Activated B cell treated with CpG ODN at 0.5 μM for 24 hours (primary cell): ENCODE measurements at regions not wholly inside any gene's neighbourhood (a gene's known extent, or its start where the extent isn't known, plus 50 kb on each side); places are given as distances from the start of the nearest gene placed in this dataset.

Experiments
- ATAC-seq: fragments of 200-7000 bp; cut with Tn5 transposase; one replicate; pipeline ENCODE4 v1.10.0; 2021; ENCODE audit warnings: low read depth, mild to moderate bottlenecking, moderate library complexity
- CTCF ChIA-PET: fragments of 350-600 bp; sonication (Branson Sonifier 250); formaldehyde crosslinking; loops from one replicate; lab custom pipeline; 2021; ENCODE audit warnings: antibody characterized with exemption; lab: Charles Lee
- POLR2A ChIA-PET: fragments of 350-600 bp; sonication (Branson Sonifier 250); formaldehyde crosslinking; loops from one replicate; lab custom pipeline; 2021; ENCODE audit warnings: antibody characterized with exemption; lab: Charles Lee
- DNase-seq: peaks from one replicate; pipeline ENCODE4 v3.0.0; 2022
- H3K27ac Mint-ChIP-seq: one replicate; pipeline ENCODE4 v1.8.0; 2020; ENCODE audit warnings: mixed read lengths
- H3K27me3 Mint-ChIP-seq: one replicate; pipeline ENCODE4 v1.8.0; 2021; ENCODE audit warnings: mixed read lengths
- H3K36me3 Mint-ChIP-seq: one replicate; pipeline ENCODE4 v1.8.0; 2021; ENCODE audit warnings: low read depth, mixed read lengths
- H3K4me1 Mint-ChIP-seq: one replicate; pipeline ENCODE4 v1.8.0; 2021; ENCODE audit warnings: mixed read lengths
- H3K4me3 Mint-ChIP-seq: one replicate; pipeline ENCODE4 v1.8.0; 2020; ENCODE audit warnings: mild to moderate bottlenecking, mixed read lengths
- H3K9me3 Mint-ChIP-seq: one replicate; pipeline ENCODE4 v1.8.0; 2020; ENCODE audit warnings: mixed read lengths
- CTCF ChIP-seq: fragments of 200-600 bp; IDR thresholded peaks from one replicate; pipeline ENCODE4 v1.8.0; 2022; ENCODE audit warnings: antibody characterized with exemption, mild to moderate bottlenecking
- intact Hi-C: fragments of 100-400 bp; cut with micrococcal nuclease; formaldehyde crosslinking; loops from one replicate; pipeline ENCODE4 v1.15.1; 2024

GRCh38 chr5:37940931-37941623, 101.2 kb upstream of the GDNF start:
- no peak overlapping the region for H3K4me3 Mint-ChIP-seq
- ChIA-PET POLR2A (no interaction called here), CTCF (no interaction called here)
- H3K4me1 Mint-ChIP-seq: no peaks in the 10 kb centered on the region
- H3K36me3 Mint-ChIP-seq: no peaks in the 10 kb centered on the region
- H3K27me3 Mint-ChIP-seq: peaks cover 2% of the 10 kb centered on the region
- no peak overlapping the region for H3K27ac Mint-ChIP-seq
- H3K9me3 Mint-ChIP-seq: peaks cover 8% of the 10 kb centered on the region
- intact Hi-C loops: no loop called here
- no peak for TF ChIP-seq CTCF
- DNase-seq (no peak), ATAC-seq (no peak)

GRCh38 chr5:37938861-37939260, 99.0 kb upstream of the GDNF start:
- Mint-ChIP-seq H3K27ac (no peak overlapping the region), H3K4me3 (no peak overlapping the region), H3K36me3 (no peaks in the 10 kb centered on the region), H3K4me1 (no peaks in the 10 kb centered on the region), H3K9me3 (peaks cover 8% of the 10 kb centered on the region), H3K27me3 (peaks cover 2% of the 10 kb centered on the region)
- ATAC-seq (no peak), DNase-seq (no peak)
- POLR2A ChIA-PET: no interaction called here
- intact Hi-C loops: no loop called here
- TF ChIP-seq CTCF: no peak
- CTCF ChIA-PET: no interaction called here

- H3K36me3 Mint-ChIP-seq: no peaks in the 10 kb centered on the region
These were observed 98.4 kb upstream of the GDNF start for GRCh38 chr5:37938076-37938852.

GRCh38 chr5:37936091-37936490, 96.2 kb upstream of the GDNF start:
- TF ChIP-seq CTCF: no peak
- Mint-ChIP-seq H3K4me3 (no peak overlapping the region), H3K36me3 (no peaks in the 10 kb centered on the region), H3K9me3 (peaks cover 6% of the 10 kb centered on the region), H3K27ac (no peak overlapping the region), H3K4me1 (no peaks in the 10 kb centered on the region), H3K27me3 (peaks cover 2% of the 10 kb centered on the region)
- POLR2A ChIA-PET: no interaction called here
- CTCF ChIA-PET: no interaction called here
- intact Hi-C loops: no loop called here
- ATAC-seq: no peak
- no peak for DNase-seq

More at GRCh38 chr5:37938076-37938852, 98.4 kb upstream of the GDNF start:
- intact Hi-C loops: no loop called here
- Mint-ChIP-seq H3K4me3 (no peak overlapping the region), H3K27ac (no peak overlapping the region), H3K4me1 (no peaks in the 10 kb centered on the region), H3K27me3 (peaks cover 2% of the 10 kb centered on the region), H3K9me3 (peaks cover 8% of the 10 kb centered on the region)
- ATAC-seq: no peak
- ChIA-PET CTCF (no interaction called here), POLR2A (no interaction called here)
- no peak for DNase-seq
- TF ChIP-seq CTCF: no peak

- intact Hi-C loops: no loop called here
- POLR2A ChIA-PET: no interaction called here
- H3K27ac Mint-ChIP-seq: no peak overlapping the region
These were observed 93.7 kb upstream of the GDNF start for GRCh38 chr5:37933576-37933975.

More at GRCh38 chr5:37933576-37933975, 93.7 kb upstream of the GDNF start:
- Mint-ChIP-seq H3K36me3 (no peaks in the 10 kb centered on the region), H3K4me3 (no peak overlapping the region), H3K27me3 (no peaks in the 10 kb centered on the region), H3K4me1 (no peaks in the 10 kb centered on the region), H3K9me3 (peaks cover 6% of the 10 kb centered on the region)
- DNase-seq (no peak), ATAC-seq (no peak)
- no peak for TF ChIP-seq CTCF
- CTCF ChIA-PET: no interaction called here
